A673 (cell line): ENCODE measurements at regions not wholly inside any gene's neighbourhood (a gene's known extent, or its start where the extent isn't known, plus 50 kb on each side); places are given as distances from the start of the nearest gene placed in this dataset.

Experiments used
- BruUV-seq: library from RNA; stranded (reverse); fragments of 400-500 nt; replicated peaks from 2 replicates; lab custom pipeline; 2021; lab: Mats Ljungman, UMichigan
- CTCF ChIA-PET: fragments of 300-600 bp; sonication (Branson Sonifier 250); formaldehyde crosslinking; loops from one replicate; lab custom pipeline; 2022; ENCODE audit warnings: antibody characterized with exemption; lab: Charles Lee
- POLR2A ChIA-PET: fragments of 300-600 bp; sonication (Branson Sonifier 250); formaldehyde crosslinking; loops from one replicate; lab custom pipeline; 2022; ENCODE audit warnings: antibody characterized with exemption; ENCODE audit not compliant: low non-redundant PET; lab: Charles Lee
- DNase-seq: peaks from one replicate; pipeline ENCODE4 v3.0.0-alpha.2; 2015; ENCODE audit warnings: low spot score
- H3K27ac ChIP-seq: fragments of 200-600 bp; sonication (generic); 2 replicates; pipeline ENCODE4 v1.5.1; 2016; ENCODE audit warnings: mixed run types, low read depth, mild to moderate bottlenecking, mixed read lengths, antibody characterized with exemption, low read length; ENCODE audit not compliant: poor library complexity, severe bottlenecking
- H3K27me3 ChIP-seq: fragments of 200-600 bp; sonication (generic); replicated peaks from 2 replicates; pipeline ENCODE4 v1.6.1; 2017; ENCODE audit warnings: mixed run types, low read depth, mild to moderate bottlenecking, mixed read lengths, antibody characterized with exemption, low read length; ENCODE audit not compliant: insufficient read depth, poor library complexity
- H3K36me3 ChIP-seq: fragments of 200-600 bp; sonication (generic); 2 replicates; pipeline ENCODE4 v1.6.1; 2016; ENCODE audit warnings: mixed run types, mild to moderate bottlenecking, mixed read lengths, antibody characterized with exemption, low read length; ENCODE audit not compliant: insufficient read depth, poor library complexity, severe bottlenecking
- H3K4me1 ChIP-seq: fragments of 200-600 bp; sonication (generic); 2 replicates; pipeline ENCODE4 v1.6.1; 2017; ENCODE audit warnings: mixed run types, mild to moderate bottlenecking, mixed read lengths, antibody characterized with exemption, low read length; ENCODE audit not compliant: insufficient read depth, poor library complexity, severe bottlenecking
- H3K4me3 ChIP-seq: fragments of 200-600 bp; sonication (generic); 2 replicates; pipeline ENCODE4 v1.5.1; 2016; ENCODE audit warnings: low read depth, mixed run types, mild to moderate bottlenecking, mixed read lengths, low read length; ENCODE audit not compliant: poor library complexity, severe bottlenecking
- H3K9me3 ChIP-seq: fragments of 200-600 bp; sonication (generic); 2 replicates; pipeline ENCODE4 v1.6.1; 2016; ENCODE audit warnings: mixed run types, low read depth, mild to moderate bottlenecking, mixed read lengths, antibody characterized with exemption, low read length; ENCODE audit not compliant: poor library complexity, severe bottlenecking
- EZH2 ChIP-seq: fragments of 200-600 bp; sonication (generic); IDR thresholded peaks from 2 replicates; pipeline ENCODE4 v1.6.1; 2017; ENCODE audit warnings: borderline replicate concordance, low read depth, mild to moderate bottlenecking, mixed read lengths, antibody characterized with exemption, low read length; ENCODE audit not compliant: poor library complexity, severe bottlenecking
- intact Hi-C: fragments of 100-400 bp; cut with micrococcal nuclease; formaldehyde crosslinking; loops from one replicate; pipeline ENCODE4 v1.10.0; 2022; ENCODE audit not compliant: unreplicated experiment
- TF ChIP-seq, protein P1 (sequence below): fragments of 300-800, 200-600 bp; sonication (generic); conservative IDR thresholded peaks from 2 replicates; pipeline ENCODE4 v1.5.1; 2017; ENCODE audit warnings: low read depth, mild to moderate bottlenecking, antibody characterized with exemption, low read length, moderate library complexity, mixed read lengths

DNA sequence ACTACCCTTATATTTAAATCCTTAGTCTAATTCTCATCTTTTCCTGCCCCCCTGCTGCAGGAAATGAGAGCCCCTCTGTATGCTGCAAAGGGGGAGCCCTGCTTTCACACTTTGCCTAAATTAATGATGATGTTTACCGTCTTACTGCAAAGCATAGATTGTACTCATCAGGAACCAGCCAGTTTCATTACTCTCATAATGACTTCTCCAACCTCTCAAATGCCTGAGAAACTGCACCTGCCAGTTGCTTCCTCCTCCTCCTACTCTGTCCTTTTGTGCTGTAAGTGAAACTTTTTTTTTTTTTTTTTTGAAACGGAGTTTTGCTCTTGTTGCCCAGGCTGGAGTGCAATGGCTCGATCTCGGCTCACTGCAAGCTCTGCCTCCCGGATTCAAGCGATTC lies 101.7 kb downstream of the ADSS2 start:
- CTCF ChIA-PET = no interaction called here
- Histone ChIP-seq H3K36me3 (no peaks in the 10 kb centered on the region), H3K4me3 (no peak overlapping the region), H3K27ac (no peak overlapping the region), H3K27me3 (no peaks in the 10 kb centered on the region), H3K9me3 (no peaks in the 10 kb centered on the region), H3K4me1 (no peaks in the 10 kb centered on the region)
- no peak for DNase-seq
- TF ChIP-seq, protein P1, sequence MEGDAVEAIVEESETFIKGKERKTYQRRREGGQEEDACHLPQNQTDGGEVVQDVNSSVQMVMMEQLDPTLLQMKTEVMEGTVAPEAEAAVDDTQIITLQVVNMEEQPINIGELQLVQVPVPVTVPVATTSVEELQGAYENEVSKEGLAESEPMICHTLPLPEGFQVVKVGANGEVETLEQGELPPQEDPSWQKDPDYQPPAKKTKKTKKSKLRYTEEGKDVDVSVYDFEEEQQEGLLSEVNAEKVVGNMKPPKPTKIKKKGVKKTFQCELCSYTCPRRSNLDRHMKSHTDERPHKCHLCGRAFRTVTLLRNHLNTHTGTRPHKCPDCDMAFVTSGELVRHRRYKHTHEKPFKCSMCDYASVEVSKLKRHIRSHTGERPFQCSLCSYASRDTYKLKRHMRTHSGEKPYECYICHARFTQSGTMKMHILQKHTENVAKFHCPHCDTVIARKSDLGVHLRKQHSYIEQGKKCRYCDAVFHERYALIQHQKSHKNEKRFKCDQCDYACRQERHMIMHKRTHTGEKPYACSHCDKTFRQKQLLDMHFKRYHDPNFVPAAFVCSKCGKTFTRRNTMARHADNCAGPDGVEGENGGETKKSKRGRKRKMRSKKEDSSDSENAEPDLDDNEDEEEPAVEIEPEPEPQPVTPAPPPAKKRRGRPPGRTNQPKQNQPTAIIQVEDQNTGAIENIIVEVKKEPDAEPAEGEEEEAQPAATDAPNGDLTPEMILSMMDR = no peak
- no peak for TF ChIP-seq EZH2
- POLR2A ChIA-PET = no interaction called here
- intact Hi-C loops = no loop called here
- no TSS peak for BruUV-seq

DNA sequence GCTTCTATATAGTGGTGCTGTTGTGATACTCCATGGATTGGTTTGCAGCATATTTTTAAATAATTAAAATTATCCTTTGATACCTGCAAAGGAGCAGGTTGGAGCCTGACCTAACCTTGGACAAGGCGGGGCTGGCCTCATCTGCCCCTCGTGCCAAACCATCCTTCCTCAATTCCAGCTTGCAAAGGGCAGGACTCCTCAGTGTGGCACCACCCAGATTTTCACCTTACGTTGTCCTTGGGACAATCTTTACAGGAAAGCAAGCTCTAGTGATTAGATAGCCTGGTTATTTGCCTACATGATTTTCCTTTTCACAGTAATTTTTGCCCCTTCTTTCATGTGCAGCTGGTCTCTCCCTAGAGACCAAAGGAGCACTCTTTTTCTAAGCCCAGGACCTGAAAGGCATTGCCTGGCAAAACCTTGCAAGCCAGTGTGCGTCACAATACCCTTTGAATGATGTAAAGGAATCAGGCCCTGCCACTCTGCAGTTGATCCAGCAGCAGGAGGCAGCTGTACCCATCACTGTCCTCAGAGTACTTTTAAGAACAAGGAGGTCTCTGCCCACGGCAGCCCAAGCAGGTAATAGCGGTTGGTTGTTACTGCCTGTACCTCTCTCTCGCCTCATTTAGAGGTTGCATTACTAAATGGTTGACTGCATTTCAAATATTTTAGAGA lies 99.4 kb downstream of the ADSS2 start:
- H3K27me3 ChIP-seq = no peaks in the 10 kb centered on the region
- no peaks in the 10 kb centered on the region for H3K36me3 ChIP-seq
- no peaks in the 10 kb centered on the region for H3K4me1 ChIP-seq
- intact Hi-C loops = no loop called here
- H3K9me3 ChIP-seq = no peaks in the 10 kb centered on the region
- CTCF ChIA-PET = no interaction called here
- TF ChIP-seq, protein P1 = no peak
- TF ChIP-seq EZH2 = no peak
- no TSS peak for BruUV-seq
- H3K27ac ChIP-seq = no peak overlapping the region
- no peak for DNase-seq
- H3K4me3 ChIP-seq = no peak overlapping the region
- POLR2A ChIA-PET = no interaction called here

DNA sequence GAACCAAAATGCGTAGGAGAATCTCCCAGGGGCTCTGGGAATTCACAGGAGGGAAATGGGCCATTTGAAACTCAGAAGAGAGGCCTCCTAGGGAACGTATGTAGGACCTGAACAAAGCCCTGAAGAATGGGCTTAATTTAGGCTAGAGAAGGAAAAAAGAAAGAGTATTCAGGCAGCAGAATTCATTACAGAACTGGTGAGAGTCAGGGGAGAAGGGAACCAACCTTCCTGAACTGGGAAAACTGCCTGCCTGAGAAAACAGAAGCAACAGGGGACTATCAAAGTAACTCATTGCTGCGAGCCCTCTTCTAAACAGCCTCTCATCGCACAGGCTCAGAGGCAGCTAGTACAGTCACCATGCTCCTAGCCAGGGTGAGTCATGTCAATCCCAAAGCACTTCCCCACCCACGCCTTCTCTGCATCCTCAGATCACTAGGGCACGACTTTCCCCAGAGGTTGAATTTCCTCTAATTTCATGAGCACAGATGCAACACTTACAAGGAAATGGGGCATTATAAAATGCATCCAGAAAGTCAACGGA lies 98.1 kb downstream of the ADSS2 start:
- Histone ChIP-seq H3K4me1 (no peaks in the 10 kb centered on the region), H3K9me3 (no peaks in the 10 kb centered on the region), H3K27ac (no peak overlapping the region), H3K36me3 (no peaks in the 10 kb centered on the region), H3K4me3 (no peak overlapping the region), H3K27me3 (no peaks in the 10 kb centered on the region)
- ChIA-PET CTCF (no interaction called here), POLR2A (no interaction called here)
- DNase-seq = peak; percentile 84
- BruUV-seq = no TSS peak
- TF ChIP-seq, protein P1 = no peak
- no peak for TF ChIP-seq EZH2
- intact Hi-C loops = no loop called here
